ENCODE measurements at regions not wholly inside any gene's neighbourhood (a gene's known extent, or its start where the extent isn't known, plus 50 kb on each side); places are given as distances from the start of the nearest gene placed in this dataset.

DNA sequence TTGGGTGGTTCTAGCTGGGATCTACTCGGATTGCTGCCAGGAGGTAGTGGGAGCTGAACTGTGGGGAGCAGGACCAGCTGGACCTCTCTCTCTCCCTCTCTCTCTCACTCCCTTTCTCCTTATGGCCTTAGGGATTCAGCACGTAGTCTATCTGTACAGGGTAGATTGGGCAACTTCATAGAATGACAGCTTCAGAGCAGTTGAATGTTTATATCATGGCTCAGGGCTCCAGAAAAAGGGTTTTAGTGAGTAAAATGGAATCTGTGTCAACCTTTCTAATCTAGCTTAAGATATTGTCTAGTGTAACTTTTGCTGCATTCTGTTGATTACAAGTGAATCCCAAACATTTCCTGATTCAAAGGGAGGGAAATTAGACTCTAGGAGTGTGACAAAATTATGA lies 127.7 kb upstream of the PDGFD start:
- TF ChIP-seq SUZ12 (IDR thresholded peaks at IDR 0.05; ENCODE audit: extremely low read depth, insufficient read depth, insufficient read length) (no peak), ZNF274 (IDR thresholded peaks at IDR 0.05; ENCODE audit: low read depth, low read length) (no peak)
